ENCODE measurements at regions not wholly inside any gene's neighbourhood (a gene's known extent, or its start where the extent isn't known, plus 50 kb on each side); places are given as distances from the start of the nearest gene placed in this dataset.

DNA sequence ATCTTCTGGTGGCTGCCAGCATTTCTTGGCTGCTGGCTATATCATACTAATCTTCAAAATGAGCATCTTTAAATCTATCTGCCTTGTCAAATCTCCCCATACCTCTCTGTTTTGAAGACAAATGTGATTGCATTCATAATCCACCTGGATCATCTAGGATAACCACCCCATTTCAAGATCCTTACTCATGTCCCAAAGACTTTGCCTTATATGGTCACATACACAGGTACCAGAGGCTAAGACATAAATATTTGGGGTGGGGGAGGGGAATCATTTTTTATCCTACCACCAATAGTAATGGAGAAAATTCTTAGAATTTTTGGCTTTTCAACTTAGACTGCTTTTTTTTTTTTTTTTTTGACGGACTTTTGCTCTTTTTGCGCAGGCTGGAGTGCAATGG lies 970.8 kb downstream of the PLOD2 start:
- TF ChIP-seq, protein P1, sequence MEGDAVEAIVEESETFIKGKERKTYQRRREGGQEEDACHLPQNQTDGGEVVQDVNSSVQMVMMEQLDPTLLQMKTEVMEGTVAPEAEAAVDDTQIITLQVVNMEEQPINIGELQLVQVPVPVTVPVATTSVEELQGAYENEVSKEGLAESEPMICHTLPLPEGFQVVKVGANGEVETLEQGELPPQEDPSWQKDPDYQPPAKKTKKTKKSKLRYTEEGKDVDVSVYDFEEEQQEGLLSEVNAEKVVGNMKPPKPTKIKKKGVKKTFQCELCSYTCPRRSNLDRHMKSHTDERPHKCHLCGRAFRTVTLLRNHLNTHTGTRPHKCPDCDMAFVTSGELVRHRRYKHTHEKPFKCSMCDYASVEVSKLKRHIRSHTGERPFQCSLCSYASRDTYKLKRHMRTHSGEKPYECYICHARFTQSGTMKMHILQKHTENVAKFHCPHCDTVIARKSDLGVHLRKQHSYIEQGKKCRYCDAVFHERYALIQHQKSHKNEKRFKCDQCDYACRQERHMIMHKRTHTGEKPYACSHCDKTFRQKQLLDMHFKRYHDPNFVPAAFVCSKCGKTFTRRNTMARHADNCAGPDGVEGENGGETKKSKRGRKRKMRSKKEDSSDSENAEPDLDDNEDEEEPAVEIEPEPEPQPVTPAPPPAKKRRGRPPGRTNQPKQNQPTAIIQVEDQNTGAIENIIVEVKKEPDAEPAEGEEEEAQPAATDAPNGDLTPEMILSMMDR (IDR thresholded peaks at IDR 0.05): no peak
- TF ChIP-seq POLR2A (IDR thresholded peaks at IDR 0.05): no peak

Data from tibial nerve (tissue), 3 donors.